HepG2 (cell line): ENCODE measurements at regions not wholly inside any gene's neighbourhood (a gene's known extent, or its start where the extent isn't known, plus 50 kb on each side); places are given as distances from the start of the nearest gene placed in this dataset.
A peak's percentile ranks its signal among the peaks of the same experiment; 100 is the strongest.

Source experiments
- ATAC-seq: fragments of 200-7000 bp; cut with Tn5 transposase; 3 replicates; pipeline ENCODE4 v1.9.1; 2020; ENCODE audit warnings: mild to moderate bottlenecking, moderate library complexity
- BruUV-seq: library from RNA; stranded (reverse); fragments of 400-500 nt; replicated peaks from 2 replicates; lab custom pipeline; 2021; lab: Mats Ljungman, UMichigan
- CTCF ChIA-PET: fragments of 300-600 bp; formaldehyde crosslinking; extraction: SDS; loops from one replicate; lab custom pipeline; 2021; ENCODE audit warnings: low total read pairs, inconsistent platforms, low intra/inter-chr PET ratio; lab: Yijun Ruan, JAX
- POLR2A ChIA-PET: fragments of 350-600 bp; sonication (Branson Sonifier 250); formaldehyde crosslinking; loops from one replicate; lab custom pipeline; 2020; ENCODE audit warnings: antibody characterized with exemption, inconsistent platforms; lab: Yijun Ruan, JAX
- DNase-seq: peaks from one replicate; pipeline ENCODE4 v3.0.0-alpha.2; 2015; ENCODE audit warnings: low spot score
- FAIRE-seq: peaks from 3 replicates; lab custom pipeline; 2011; peaks lifted over from hg19 to GRCh38; lab: Jason Lieb, UNC
- H2AFZ ChIP-seq: one replicate; pipeline ENCODE4 v1.6.1; 2011; ENCODE audit warnings: low read length, inconsistent platforms
- H3K27ac ChIP-seq: fragments of 300-600 bp; 3 replicates; pipeline ENCODE4 v1.8.0; 2011; ENCODE audit warnings: mixed run types, mild to moderate bottlenecking, mixed read lengths, low read length, inconsistent platforms; ENCODE audit not compliant: insufficient read depth; ENCODE audit errors: extremely low read length
- H3K27me3 ChIP-seq, 2 experiments: fragments of 200-600 bp in 1 of 2; 2 replicates in 1 of 2; 3 replicates in 1 of 2; pipeline versions ENCODE4 v1.6.0 to v1.8.0; 2011; ENCODE audit warnings: low read length in 2 of 2, mild to moderate bottlenecking in 2 of 2, moderate library complexity in 2 of 2, inconsistent platforms in 1 of 2; ENCODE audit not compliant: insufficient read depth in 2 of 2, control insufficient read depth in 1 of 2
- H3K36me3 ChIP-seq, 2 experiments: fragments of 200-600 bp in 1 of 2; replicated peaks in 1 of 2; 2 replicates in 1 of 2; 3 replicates in 1 of 2; pipeline versions ENCODE4 v1.5.1 to v1.8.0; 2011; ENCODE audit warnings: low read length in 2 of 2, inconsistent platforms in 1 of 2; ENCODE audit not compliant: insufficient read depth in 2 of 2, control insufficient read depth in 1 of 2
- H3K4me1 ChIP-seq: 2 replicates; pipeline ENCODE4 v1.5.1; 2012; ENCODE audit warnings: low read length, inconsistent platforms; ENCODE audit not compliant: insufficient read depth
- H3K4me2 ChIP-seq: 2 replicates; pipeline ENCODE4 v1.6.0; 2011; ENCODE audit warnings: low read depth, low read length, inconsistent platforms
- H3K4me3 ChIP-seq, 3 experiments: fragments of 200-600 bp in 1 of 3; sonication (generic), shearing (Covaris generic) in 1 of 3; replicated peaks in 1 of 3; 2 replicates each; pipeline ENCODE4 v1.5.1; 2011 to 2016; ENCODE audit warnings: low read length in 3 of 3, inconsistent platforms in 2 of 3, low read depth in 2 of 3, mild to moderate bottlenecking in 2 of 3, control low read depth in 1 of 3, mixed read lengths in 1 of 3; ENCODE audit not compliant: insufficient read depth in 1 of 3
- H3K79me2 ChIP-seq: one replicate; pipeline ENCODE4 v1.6.1; 2011; ENCODE audit warnings: low read length, inconsistent platforms; ENCODE audit not compliant: insufficient read depth
- H3K9ac ChIP-seq: 2 replicates; pipeline ENCODE4 v1.6.0; 2011; ENCODE audit warnings: mild to moderate bottlenecking, low read depth, low read length, inconsistent platforms; ENCODE audit not compliant: insufficient read depth
- H3K9me3 ChIP-seq: 2 replicates; pipeline ENCODE4 v1.5.1; 2012; ENCODE audit warnings: mild to moderate bottlenecking, low read length
- H4K20me1 ChIP-seq: 2 replicates; pipeline ENCODE4 v1.6.0; 2011; ENCODE audit warnings: inconsistent platforms, mild to moderate bottlenecking, low read length, moderate library complexity; ENCODE audit not compliant: insufficient read depth
- DNMT1 ChIP-seq: sonication (generic); formaldehyde crosslinking; IDR thresholded peaks from 2 replicates; pipeline ENCODE4 v1.5.1; 2020; ENCODE audit warnings: mild to moderate bottlenecking, missing genetic modification reagents
- HBP1 ChIP-seq: IDR thresholded peaks from 2 replicates; pipeline ENCODE4 v1.6.1; 2016; ENCODE audit warnings: low read depth, control low read depth
- HNRNPLL ChIP-seq: fragments of 200-400 bp; formaldehyde crosslinking; IDR thresholded peaks from 2 replicates; pipeline ENCODE4 v1.6.1; 2017; ENCODE audit warnings: mild to moderate bottlenecking, low read depth, low read length; ENCODE audit not compliant: poor library complexity, severe bottlenecking
- MAZ ChIP-seq, 2 experiments: sonication (generic) in 1 of 2; formaldehyde crosslinking in 1 of 2; IDR thresholded peaks; 2 replicates each; pipeline versions ENCODE4 v1.5.0 to v1.6.1; 2012 to 2020; ENCODE audit warnings: low read depth in 2 of 2, mild to moderate bottlenecking in 2 of 2, borderline replicate concordance in 1 of 2, improper control_type of control experiment in 1 of 2, low read length in 1 of 2, missing genetic modification reagents in 1 of 2, moderate library complexity in 1 of 2
- RFX3 ChIP-seq: IDR thresholded peaks from 2 replicates; pipeline ENCODE4 v1.6.1; 2016; ENCODE audit warnings: missing biosample characterization, missing genetic modification reagents
- TEF ChIP-seq: sonication (generic); formaldehyde crosslinking; IDR thresholded peaks from 2 replicates; pipeline ENCODE4 v1.5.0; 2020; ENCODE audit warnings: missing genetic modification reagents
- ZBTB43 ChIP-seq: sonication (generic); formaldehyde crosslinking; conservative IDR thresholded peaks from 2 replicates; pipeline ENCODE4 v1.4.0; 2020; ENCODE audit warnings: missing genetic modification reagents
- ZBTB44 ChIP-seq: sonication (generic); formaldehyde crosslinking; IDR thresholded peaks from 2 replicates; pipeline ENCODE4 v1.4.0; 2020; ENCODE audit warnings: missing genetic modification reagents
- ZMYM3 ChIP-seq: sonication (generic); formaldehyde crosslinking; IDR thresholded peaks from 2 replicates; pipeline ENCODE4 v1.5.1; 2020; ENCODE audit warnings: mild to moderate bottlenecking, missing genetic modification reagents
- ZNF101 ChIP-seq: sonication (generic); formaldehyde crosslinking; IDR thresholded peaks from 2 replicates; pipeline ENCODE4 v1.4.0; 2020; ENCODE audit warnings: mild to moderate bottlenecking, low read depth, missing genetic modification reagents, borderline replicate concordance
- ZNF263 ChIP-seq: sonication (generic); formaldehyde crosslinking; IDR thresholded peaks from 2 replicates; pipeline ENCODE4 v1.4.0; 2020; ENCODE audit warnings: missing genetic modification reagents
- ZNF343 ChIP-seq: sonication (generic); formaldehyde crosslinking; IDR thresholded peaks from 2 replicates; pipeline ENCODE4 v1.4.0; 2020; ENCODE audit warnings: mild to moderate bottlenecking, missing genetic modification reagents
- ZNF432 ChIP-seq: sonication (generic); formaldehyde crosslinking; IDR thresholded peaks from 2 replicates; pipeline ENCODE4 v1.5.0; 2020; ENCODE audit warnings: missing genetic modification reagents, mild to moderate bottlenecking, borderline replicate concordance
- ZNF446 ChIP-seq: sonication (generic); formaldehyde crosslinking; IDR thresholded peaks from 2 replicates; pipeline ENCODE4 v1.5.0; 2020; ENCODE audit warnings: mild to moderate bottlenecking, missing genetic modification reagents
- ZNF770 ChIP-seq: sonication (generic); formaldehyde crosslinking; IDR thresholded peaks from 2 replicates; pipeline ENCODE4 v1.5.0; 2020; ENCODE audit warnings: mild to moderate bottlenecking, missing genetic modification reagents
- ZNF879 ChIP-seq: sonication (generic); formaldehyde crosslinking; IDR thresholded peaks from 2 replicates; pipeline ENCODE4 v1.8.1; 2023; ENCODE audit warnings: missing genetic modification reagents
- WGBS: methylation state at CpG from one replicate; pipeline ENCODE4 v1.1.6; 2017; ENCODE audit warnings: low lambda C conversion rate; 5-methylcytosine and 5-hydroxymethylcytosine counted together
- in situ Hi-C: cut with HindIII; loops from 2 replicates; pipeline ENCODE4 v1.10.0; 2017; ENCODE audit warnings: low pct_unique_long_range_greater_than_20kb; ENCODE audit not compliant: extremely low pct_ligation_motif_present
- intact Hi-C: fragments of 100-400 bp; cut with micrococcal nuclease; formaldehyde crosslinking; loops from one replicate; pipeline ENCODE4 v1.10.0; 2022; ENCODE audit not compliant: unreplicated experiment

GRCh38 chr6:169918954-169919549, 167.6 kb downstream of the ERMARD start:
- Histone ChIP-seq H3K79me2 (no peaks in the 10 kb centered on the region), H2AFZ (no peak overlapping the region), H3K4me1 (peaks cover 39% of the 10 kb centered on the region), H3K9me3 (no peaks in the 10 kb centered on the region), H4K20me1 (no peaks in the 10 kb centered on the region), H3K36me3 (no peaks in the 10 kb centered on the region), H3K4me3 (no peak overlapping the region), H3K27ac (no peak overlapping the region), H3K9ac (no peak overlapping the region), H3K27me3 (no peaks in the 10 kb centered on the region; a peak in 2 of 5 replicates), H3K4me2 (no peak overlapping the region)
- ChIA-PET POLR2A (no interaction called here), CTCF (no interaction called here)
- FAIRE-seq, result no peak
- WGBS, result 70% methylated on average over 24 of the region's 26 CpGs
- no TSS peak for BruUV-seq
- no peak for DNase-seq
- in situ Hi-C loops, result no loop called here
- intact Hi-C loops, result no loop called here
- ATAC-seq, result no peak
- TF ChIP-seq ZBTB44 (CRISPR knock-in tag), result no peak
- no peak for TF ChIP-seq ZNF770 (CRISPR knock-in tag)
- TF ChIP-seq ZBTB43 (CRISPR knock-in tag), result no peak
- no peak for TF ChIP-seq ZNF101 (CRISPR knock-in tag)
- TF ChIP-seq ZNF263 (CRISPR knock-in tag), result peak; percentile 93
- peak; percentile 18; the same call in 1 of the 2 replicates for TF ChIP-seq DNMT1 (CRISPR knock-in tag)
- no peak for TF ChIP-seq MAZ (IDR thresholded peaks at IDR 0.05; ENCODE audit: borderline replicate concordance, low read depth, low read length)
- TF ChIP-seq MAZ (CRISPR knock-in tag; IDR thresholded peaks at IDR 0.05; ENCODE audit: low read depth), result no peak
- no peak for TF ChIP-seq ZNF343 (CRISPR knock-in tag)
- no peak for TF ChIP-seq RFX3 (CRISPR knock-in tag)
- no peak for TF ChIP-seq HBP1 (CRISPR knock-in tag)
- TF ChIP-seq ZNF879, result no peak
- no peak for TF ChIP-seq ZNF432 (CRISPR knock-in tag)
- peak; percentile 23; the same call in 1 of the 2 replicates for TF ChIP-seq ZMYM3 (CRISPR knock-in tag)
- TF ChIP-seq ZNF446 (CRISPR knock-in tag), result no peak
- no peak for TF ChIP-seq HNRNPLL
- TF ChIP-seq TEF (CRISPR knock-in tag), result no peak
